ENCODE measurements at regions not wholly inside any gene's neighbourhood (a gene's known extent, or its start where the extent isn't known, plus 50 kb on each side); places are given as distances from the start of the nearest gene placed in this dataset.
"Not testable (repeated sequence)": the region's sequence is repeated elsewhere in the genome, so short reads cannot be mapped to it uniquely, and the experiment has no call there.

DNA sequence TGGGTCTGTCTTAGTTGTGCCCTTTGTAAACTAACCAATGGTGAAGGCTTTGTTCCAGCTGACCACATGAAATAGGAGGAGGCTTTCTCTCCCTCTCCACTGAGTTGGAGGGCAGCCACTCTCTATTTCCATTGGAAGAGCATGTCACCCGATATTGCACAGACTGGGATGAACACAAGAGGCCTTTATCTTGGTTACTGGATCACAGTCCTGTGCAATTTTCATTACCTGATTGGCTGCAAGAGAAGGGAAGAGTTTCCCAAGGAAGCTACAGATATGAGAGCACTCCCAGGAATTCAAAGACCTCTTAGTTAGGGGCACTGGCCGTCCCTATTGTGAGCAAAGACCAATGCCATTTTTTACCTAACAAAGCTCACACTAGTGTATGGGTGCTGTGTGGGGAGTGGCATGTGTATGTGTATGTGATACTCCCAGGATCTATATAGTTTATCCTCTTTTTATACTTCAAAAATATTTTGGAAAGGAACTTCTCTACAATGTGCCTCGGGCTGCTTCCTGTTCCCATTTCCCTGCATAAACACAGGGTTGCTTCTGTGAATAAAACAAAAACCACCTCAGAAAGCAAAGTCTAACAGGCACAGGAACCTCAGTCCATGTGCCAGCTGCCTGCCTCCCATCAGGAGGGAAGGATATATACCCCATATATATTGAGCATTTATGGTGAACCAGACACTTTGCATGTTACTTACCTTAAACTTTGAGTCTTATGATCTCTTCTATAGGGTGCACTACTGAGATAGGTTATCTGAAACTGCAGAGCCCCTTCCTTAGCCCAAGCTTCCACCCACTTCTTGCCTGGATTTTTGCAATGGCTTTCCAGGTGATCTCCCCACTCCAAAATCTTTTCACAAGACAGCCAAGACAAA lies 126.5 kb downstream of the RASSF10 start:
- no peak for DNase-seq (ENCODE audit: low spot score)

DNA sequence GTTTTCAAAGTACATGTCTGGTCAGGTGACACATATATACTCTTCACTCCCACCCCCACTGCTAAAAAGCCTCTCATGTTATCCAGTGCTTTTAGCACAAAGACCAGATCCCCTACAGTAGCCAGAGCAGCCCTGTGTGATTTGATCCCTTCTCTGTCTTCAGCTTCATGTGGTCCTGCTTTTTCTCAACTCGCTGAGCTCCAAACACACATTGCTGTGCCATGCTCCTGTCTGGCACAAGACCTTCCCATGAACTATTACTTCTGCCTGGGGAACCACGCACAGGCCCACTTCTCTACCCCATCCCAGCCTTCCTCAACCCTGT lies 127.1 kb downstream of the RASSF10 start:
- DNase-seq (ENCODE audit: low spot score) = no peak

DNA sequence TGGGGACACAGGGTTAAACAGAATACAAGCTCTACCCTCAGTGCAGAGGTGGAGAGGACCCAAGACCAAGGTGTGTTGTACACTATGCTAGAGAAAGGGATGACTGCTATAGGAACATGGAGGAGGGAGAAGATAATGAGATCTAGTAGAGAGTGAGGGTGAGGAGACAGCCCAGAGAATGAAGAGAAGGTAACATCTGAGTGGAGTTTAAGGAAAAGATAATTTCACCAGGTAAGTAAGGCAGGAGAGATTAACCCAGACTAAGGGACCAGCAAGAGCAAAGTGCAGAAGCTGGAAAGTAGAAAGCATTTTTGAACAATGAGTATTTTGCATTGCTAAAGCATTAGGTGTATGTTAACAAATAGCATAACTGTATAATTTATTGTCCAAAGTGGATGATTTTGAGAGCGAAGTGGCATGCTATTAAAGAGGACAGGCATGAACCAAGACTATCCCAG lies 128.8 kb downstream of the RASSF10 start:
- DNase-seq (ENCODE audit: low spot score) = no peak

DNA sequence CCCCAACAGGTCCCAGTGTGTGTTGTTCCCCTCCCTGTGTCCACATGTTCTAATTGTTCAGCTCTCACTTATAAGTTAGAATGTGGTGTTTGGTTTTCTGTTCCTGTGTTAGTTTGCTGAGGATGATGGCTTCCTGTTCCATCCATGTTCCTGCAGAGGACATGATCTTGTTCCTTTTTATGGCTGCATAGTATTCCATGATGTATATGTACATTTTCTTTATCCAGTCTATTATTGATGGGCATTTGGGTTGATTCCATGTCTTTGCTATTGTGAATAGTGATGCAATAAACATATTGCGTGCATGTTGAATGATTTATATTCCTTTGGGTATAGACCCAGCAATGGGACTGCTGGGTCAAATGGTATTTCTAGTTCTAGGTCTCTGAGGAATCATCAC lies 130.0 kb downstream of the RASSF10 start:
- DNase-seq (ENCODE audit: low spot score) = not testable (repeated sequence)

DNA sequence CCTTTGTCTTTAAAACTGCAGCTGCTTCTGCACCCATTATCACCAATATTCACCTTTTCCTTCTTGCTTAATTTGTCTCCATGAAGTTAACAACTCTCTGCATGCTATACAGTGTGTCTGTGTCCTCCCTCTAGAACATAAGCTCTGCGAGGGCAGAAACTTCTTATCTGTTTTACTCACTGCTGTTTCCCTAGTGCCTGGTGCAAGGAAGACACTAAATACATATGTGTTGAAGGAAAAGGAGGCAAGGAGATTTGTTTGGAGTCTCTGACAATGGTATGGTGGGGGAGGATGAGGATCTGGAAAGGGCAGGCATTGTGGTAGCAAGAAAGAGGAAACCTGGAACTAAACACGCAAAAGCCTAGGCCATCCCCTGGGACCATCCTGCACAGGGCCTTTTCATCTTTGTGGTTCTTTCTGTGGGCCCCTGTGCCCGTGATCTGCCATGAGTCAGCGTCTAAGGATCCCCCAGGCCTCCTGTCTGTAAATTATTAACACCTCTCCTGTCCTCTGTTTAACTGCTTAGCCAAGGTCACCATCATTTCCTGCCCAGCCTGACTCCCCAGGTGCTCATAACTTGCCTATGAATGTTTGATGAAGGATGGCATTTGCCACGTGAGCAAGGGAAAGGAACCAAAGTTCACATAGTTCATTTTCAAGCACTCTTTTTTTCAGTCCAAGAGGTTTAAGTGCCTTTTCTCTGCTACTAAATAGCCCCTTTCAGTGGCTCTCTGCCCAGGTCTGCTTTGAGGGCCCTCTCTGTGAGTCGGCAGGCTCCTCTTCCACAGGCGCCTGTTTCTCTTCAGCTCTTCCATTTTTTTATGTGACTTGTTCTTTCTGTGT lies 131.1 kb downstream of the RASSF10 start:
- DNase-seq (ENCODE audit: low spot score) = no peak

DNA sequence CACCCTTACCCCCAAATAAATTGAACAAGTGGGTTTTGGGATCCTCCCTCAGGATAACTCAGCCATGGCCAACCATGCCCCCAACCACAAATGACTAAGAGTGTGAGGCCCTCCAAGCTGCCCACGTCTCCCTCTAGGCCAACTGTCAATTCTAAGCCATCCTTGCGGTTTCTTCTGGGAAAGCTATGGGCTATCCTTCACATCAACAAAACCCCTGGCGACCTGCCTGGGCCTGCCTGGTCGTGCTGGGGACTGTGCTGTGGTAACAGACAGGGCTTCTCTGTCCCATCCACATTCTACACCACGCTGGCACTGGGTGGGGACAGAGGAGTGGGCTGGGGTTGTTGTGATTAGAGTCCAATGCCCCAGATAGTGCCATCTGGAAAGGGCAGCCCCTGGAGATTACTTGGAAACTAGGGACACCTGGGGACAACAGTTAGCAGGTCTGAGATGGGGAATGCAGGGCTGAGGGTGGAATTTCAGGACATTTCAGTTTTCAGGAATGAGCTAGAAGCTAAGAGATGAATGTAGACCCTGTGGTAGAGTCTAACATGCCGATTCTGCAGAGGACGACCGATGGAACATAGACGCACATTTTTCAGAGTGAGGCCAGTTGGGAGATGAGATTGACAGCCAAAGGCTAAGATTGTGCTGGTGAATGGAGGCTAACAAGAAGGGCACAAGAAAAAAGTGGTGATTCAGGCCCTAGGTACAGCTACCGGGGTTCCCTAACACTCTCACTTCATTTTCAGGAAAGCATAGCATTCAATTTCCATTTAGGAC lies 131.9 kb downstream of the RASSF10 start:
- DNase-seq (ENCODE audit: low spot score) = no peak

DNA sequence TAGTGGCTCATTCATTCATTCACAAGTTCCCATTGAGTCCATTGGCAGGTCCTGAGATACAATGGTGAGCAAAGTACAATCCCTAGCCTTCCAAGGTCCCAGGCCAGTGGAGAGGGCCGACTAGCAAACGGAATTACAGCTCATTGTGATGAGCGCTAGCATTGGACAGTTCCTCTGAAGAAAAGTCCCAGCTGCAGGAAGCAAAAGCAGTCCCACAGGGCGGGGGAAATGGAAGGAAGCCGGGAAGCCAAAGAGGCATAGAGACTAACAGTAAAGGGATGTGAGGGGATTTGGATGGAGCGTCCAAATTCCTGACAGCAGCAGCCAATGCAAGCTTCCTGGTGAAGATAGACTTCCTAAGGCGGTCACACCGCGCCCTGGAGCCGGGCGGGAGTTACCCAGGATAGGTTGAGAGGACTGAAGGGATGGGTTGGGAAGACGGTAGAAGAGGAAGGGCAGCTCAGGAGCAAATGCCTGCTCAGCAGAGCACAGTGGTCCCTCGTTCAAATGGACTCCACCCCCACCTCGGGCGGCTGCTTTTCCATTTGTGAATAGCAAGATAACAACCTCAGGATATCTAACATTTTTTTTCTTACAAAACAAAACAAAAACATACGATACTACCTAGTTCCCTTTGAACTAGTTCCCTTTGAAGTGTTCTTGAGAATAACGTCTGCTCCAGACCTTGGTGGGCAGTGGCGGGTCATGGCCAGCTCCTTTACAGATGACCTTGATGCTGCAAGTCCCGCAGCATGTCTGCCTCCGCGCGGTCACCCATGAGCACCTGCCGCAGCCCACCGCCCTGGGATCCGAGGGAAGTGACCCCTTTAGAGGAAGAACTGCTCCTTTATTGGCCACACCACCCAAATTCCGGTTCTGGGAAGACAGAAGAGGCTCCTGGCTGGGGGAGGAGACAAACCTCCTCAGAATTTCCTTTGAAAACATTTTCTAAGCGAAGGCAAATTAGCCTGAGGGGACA lies 132.9 kb downstream of the RASSF10 start:
- DNase-seq (ENCODE audit: low spot score) = no peak

DNA sequence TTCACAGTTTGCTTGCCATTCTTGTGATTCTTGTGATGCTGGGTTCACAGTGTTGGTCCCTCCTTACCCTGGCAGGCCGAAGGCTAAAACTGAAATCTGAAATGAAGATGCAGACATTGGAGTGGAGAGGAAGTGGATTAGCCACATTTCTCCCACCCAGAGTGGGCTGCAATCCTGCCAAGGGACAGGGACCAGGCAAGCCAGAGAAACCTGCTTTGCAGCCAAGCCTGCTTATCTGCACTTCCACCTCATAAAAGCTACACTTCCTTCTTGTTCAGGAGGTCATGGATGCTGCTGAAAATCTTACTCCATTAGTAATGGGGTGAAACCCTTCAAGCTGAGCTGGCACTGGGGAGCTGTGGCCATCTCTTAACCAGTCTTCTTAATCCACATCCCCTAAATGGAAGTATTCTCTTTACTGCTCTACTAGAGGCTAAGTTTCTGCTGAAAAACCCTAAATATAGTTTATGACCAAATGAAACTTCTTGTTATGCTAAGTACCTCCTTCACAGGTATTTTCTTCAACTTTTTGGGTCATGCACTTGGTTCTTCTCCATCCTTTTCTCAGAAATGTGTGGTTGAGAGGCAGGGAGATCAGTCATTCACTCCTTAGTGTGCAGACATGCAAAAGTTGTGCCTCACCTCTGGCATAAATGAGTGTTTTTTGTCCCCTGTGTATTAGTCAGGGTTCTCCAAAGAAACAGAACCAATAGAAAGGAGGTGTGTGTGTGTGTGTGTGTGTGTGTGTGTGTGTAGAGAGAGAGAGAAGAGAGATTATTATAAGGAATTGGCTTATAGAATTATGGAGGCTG lies 133.9 kb upstream of the BMAL1 start:
- no peak for DNase-seq (ENCODE audit: low spot score)

DNA sequence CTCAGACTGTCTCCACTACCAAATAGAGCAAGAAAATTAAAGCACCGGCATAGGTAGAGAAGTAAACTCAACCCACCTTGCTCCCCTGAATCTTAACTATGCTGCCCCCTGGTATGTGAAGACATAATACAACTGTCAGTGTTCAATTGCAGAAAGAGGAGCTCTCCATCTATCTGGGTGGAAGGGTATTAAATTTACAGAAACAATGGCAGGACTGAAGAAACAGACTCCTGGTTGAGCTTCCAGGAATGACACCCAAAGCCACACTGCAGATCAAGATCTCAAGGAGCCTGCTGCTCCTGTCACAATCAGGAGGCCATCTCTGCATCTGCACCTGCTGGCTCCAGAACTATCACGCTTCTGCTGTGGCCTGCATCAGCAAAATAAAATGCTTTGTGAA lies 132.1 kb upstream of the BMAL1 start:
- DNase-seq (ENCODE audit: low spot score) = no peak

DNA sequence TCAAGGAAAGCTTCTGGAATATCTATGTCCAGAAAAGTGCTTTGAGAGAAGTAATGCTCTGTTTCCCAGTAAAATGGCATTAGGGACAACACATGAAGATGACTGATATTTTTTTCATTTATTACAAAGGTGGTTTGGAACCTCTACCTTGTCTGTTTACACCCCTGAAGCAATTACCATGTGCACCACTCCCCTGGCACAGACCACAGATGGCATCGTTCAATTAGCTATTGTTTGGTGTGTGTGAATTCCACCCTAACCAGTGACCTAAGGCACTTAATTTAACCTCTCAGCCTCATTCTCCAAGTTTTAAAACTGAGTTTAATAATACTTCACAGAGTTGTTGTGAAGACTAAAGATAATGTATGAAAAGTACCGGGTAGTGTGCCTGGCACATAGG lies 127.6 kb upstream of the BMAL1 start:
- no peak for DNase-seq (ENCODE audit: low spot score)

DNA sequence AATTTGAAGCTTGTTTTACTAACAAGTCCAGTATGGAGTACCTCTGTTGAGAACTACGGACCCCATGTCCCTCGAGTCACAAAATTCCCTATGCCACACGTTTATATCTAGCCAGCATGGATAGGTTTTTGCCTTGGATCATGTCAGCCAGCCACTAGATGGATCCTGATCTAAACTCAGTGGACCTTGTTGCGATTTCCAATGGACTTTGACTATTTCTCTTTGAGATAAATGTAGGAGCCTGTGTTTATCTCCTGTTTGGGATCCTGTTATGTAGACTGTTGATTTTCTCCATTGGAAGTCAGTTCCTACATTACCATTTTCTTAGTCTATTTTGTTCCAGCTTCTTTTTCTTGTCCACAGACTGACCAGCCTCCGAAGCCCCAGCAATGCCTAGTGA lies 127.1 kb upstream of the BMAL1 start:
- DNase-seq (ENCODE audit: low spot score) = no peak

DNA sequence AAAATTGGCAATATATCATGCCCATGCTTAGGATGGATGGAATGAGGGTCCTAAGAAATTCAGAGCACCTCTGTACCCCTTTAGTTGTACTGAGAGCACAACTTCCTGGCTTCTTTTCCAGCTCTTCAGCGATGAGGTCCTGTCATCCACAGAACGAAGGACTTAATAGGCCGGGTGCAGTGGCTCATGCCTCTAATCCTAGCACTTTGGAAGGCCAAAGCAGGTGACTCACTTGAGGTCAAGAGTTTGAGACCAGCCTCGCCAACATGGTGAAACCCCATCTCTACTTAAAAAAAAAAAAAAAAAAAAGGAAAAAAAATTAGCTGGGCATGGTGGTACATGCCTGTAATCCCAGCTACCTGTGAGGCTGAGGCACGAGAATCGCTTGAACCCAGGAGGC lies 125.3 kb upstream of the BMAL1 start:
- no peak for DNase-seq (ENCODE audit: low spot score)

DNA sequence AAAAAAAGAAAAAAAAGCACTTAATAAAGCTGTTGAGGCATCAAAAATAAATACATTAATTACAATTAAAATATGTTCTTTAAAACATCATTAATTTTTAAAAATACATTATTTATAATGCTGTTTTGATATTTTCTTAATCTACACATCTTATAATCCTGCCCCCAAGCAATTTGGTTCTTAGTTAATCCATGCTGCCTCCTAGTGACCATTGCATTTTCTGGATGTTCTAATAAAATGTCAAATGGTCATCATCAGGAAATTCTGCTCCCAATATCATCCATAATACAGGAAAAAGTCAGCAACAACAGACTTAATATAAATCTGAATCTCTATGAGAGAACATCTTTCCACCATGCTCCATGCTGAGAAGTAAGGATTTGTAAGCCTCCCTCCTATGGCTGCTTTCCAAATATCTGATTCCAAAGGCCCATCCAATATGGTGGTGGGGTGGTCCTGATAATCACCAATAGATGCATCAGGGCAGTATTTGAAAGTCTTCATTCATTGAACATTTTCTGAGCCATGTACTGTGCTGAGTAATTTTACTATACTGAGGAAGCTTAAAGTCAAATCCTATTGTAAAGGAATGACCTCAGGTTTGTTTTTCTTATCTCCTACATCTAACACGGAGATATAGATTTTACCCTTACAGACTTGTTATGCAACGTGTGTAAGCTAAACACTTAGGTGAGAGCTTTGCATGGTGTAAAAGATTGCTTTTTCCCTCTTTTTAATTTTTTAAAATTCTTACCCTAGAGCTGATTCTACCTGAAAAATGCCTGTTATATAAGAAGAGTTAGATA lies 124.7 kb upstream of the BMAL1 start:
- no peak for DNase-seq (ENCODE audit: low spot score)

DNA sequence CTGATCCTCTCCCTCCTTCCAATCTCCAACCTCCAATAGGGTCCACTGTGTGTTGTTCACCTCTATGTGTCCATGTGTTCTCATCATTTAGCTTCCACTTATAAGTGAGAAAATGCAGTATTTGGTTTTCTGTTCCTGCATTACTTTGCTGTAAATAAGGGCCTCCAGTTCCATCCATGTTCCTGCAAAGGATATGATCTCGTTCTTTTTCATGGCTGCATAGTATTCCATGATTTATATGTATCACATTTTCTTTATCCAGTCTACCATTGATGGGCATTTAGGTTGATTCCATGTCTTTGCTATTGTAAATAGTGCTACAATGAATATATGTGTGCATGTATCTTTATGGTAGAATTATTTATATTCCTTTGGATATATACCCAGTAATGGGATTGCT lies 123.2 kb upstream of the BMAL1 start:
- not testable (repeated sequence) for DNase-seq (ENCODE audit: low spot score)

DNA sequence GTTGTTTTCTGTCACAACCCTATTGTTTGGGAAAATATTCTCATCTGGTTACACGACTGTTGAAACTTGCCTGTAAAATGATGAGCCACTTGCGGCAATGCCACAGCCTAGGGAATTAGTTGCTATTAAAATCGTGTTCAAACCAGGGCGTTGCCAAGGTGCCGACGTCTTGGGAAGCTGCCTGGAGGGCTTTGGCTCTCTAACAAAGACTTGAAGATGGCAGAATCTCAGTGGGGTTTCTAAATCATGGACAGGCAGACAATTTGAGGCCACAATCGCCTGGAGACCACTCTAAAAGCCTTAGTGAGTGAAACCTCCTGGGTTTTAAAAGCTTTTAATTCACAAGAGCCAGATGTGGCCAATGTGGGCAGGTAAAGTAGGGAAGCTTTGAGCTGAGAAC lies 117.2 kb upstream of the BMAL1 start:
- DNase-seq (ENCODE audit: low spot score) = no peak

DNA sequence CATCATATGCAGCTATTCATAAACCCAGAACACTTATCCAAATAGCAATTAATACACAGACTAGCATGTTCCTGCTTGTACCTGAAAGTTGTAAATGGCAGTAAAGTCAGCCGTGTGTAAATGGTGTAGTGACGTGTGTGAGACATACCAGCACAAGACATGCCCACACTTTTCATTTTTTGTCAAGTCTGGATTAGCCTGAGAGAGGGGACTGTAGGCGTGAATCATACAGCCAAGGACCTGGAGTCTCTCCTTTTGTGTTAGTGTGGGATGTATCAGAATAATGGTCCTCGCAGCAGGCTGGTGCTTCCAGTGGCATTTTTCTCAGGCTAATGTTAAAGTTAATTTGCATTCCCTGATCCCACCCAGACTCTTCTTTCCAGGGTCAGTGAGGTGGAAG lies 116.8 kb upstream of the BMAL1 start:
- no peak for DNase-seq (ENCODE audit: low spot score)

DNA sequence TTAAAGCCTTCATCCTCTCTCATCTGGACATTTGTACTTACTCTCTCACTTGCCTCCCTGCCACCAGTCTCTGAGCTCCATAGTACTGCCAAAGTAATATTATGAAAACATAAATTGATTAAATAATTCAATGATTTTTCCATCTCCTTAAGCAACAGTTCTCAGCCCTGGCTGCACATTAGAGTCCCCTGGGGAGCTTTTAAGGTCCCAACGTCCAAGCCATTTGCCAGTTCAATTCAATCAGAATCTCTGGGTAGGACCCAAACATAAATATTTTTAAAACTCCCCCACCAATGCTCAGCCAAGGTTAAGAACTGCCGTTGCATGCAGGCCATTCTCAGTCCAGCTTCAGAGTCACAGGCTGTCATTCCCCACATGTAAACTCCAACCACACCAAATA lies 114.4 kb upstream of the BMAL1 start:
- DNase-seq (ENCODE audit: low spot score) = no peak

DNA sequence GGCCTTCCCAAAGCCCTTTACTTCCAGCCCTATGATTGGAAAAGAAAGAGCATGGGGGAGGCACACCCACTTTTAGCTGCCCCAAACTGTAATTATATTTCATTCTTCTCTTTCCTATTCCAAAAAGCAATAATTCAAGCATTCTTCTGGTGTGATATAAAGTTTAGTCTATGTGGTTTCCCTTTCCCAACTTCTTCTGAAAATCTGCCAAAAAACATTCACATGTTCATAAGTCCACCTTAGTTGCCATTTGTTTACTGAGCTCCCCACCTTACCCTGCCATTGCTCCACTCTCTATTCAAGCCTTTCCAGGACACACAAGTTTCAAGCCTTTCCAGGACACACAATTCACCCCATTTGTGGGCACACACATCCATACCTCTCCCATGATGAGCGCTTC lies 111.6 kb upstream of the BMAL1 start:
- no peak for DNase-seq (ENCODE audit: low spot score)

DNA sequence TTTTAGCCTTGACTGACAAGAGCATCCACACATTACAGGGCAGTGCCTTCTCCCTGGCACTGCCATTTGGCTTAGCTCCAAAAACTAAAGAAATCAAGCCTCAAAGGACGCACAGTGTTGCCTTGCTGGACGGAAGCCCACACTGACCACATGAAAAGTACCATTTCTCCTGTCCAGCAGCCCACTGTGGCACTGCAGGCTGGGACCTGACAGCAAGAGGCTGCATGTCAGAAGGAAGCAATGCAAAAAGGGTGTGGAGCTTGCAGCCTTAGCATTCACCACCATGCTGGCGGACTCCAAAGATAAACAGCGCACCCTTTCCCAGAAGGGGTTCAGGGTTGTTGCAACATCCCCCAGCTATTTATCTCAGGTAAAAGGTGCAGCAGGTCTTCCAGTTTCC lies 109.3 kb upstream of the BMAL1 start:
- DNase-seq (ENCODE audit: low spot score) = no peak

DNA sequence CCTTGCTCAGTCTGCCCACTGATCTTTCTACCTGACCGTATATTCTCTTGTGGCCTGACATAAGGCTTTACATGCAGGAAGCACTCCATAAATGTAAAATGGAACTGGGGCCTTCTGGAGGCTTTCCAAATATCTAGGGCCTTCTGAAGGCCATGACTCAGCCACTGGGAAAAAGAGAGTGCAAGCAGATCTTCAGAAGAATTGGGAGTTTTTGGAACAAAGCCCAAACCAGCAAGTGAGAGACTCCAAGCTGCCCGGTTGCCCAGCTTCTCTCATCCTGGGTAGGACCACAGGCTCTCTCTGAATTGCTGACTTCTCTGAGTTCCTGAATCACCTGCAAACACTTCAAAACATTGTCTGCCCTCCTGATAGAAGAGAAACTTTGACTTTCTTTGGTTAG lies 107.9 kb upstream of the BMAL1 start:
- DNase-seq (ENCODE audit: low spot score) = no peak
